Naive thymus-derived CD4-positive, alpha-beta T cell (primary cell): ENCODE measurements at regions not wholly inside any gene's neighbourhood (a gene's known extent, or its start where the extent isn't known, plus 50 kb on each side); places are given as distances from the start of the nearest gene placed in this dataset.

Source experiments
- ATAC-seq: fragments of 150-1000 bp; cut with Tn5 transposase; 2 replicates; pipeline ENCODE4 v1.10.0; 2021; ENCODE audit warnings: mild to moderate bottlenecking, moderate library complexity
- CTCF ChIA-PET: fragments of 350-600 bp; sonication (Branson Sonifier 250); formaldehyde crosslinking; loops from one replicate; lab custom pipeline; 2021; ENCODE audit warnings: antibody characterized with exemption; lab: Charles Lee
- POLR2A ChIA-PET: fragments of 350-600 bp; sonication (Branson Sonifier 250); formaldehyde crosslinking; loops from one replicate; lab custom pipeline; 2021; ENCODE audit warnings: antibody characterized with exemption, inconsistent platforms; lab: Charles Lee
- DNase-seq, 9 donors: peaks; one replicate each; pipeline versions ENCODE4 v3.0.0 to v3.0.0-alpha.2; 2020 to 2022; ENCODE audit warnings: mixed read lengths in 1 of 9
- H3K27ac ChIP-seq: one replicate; pipeline ENCODE4 v1.7.0; 2013; ENCODE audit warnings: mild to moderate bottlenecking, low read depth, low read length, moderate library complexity
- H3K27me3 ChIP-seq, 2 donors: one replicate each; pipeline ENCODE4 v1.7.0; 2013; ENCODE audit warnings: low read length in 2 of 2, mild to moderate bottlenecking in 2 of 2, moderate library complexity in 2 of 2; ENCODE audit not compliant: control insufficient read depth in 2 of 2, insufficient read depth in 2 of 2
- H3K36me3 ChIP-seq, 3 experiments: 1 replicate in 2 of 3; 2 replicates in 1 of 3; pipeline ENCODE4 v1.7.0; 2013; ENCODE audit warnings: low read length in 3 of 3, mild to moderate bottlenecking in 3 of 3, moderate library complexity in 1 of 3; ENCODE audit not compliant: insufficient read depth in 3 of 3, control insufficient read depth in 2 of 3
- H3K4me1 ChIP-seq, 2 donors: one replicate each; pipeline ENCODE4 v1.7.0; 2013; ENCODE audit warnings: low read length in 2 of 2, mild to moderate bottlenecking in 2 of 2, moderate library complexity in 1 of 2; ENCODE audit not compliant: control insufficient read depth in 2 of 2, insufficient read depth in 2 of 2
- H3K4me3 ChIP-seq: 2 replicates; pipeline ENCODE4 v1.7.0; 2013; ENCODE audit warnings: mild to moderate bottlenecking, low read length
- H3K9me3 ChIP-seq, 3 experiments: 1 replicate in 2 of 3; 2 replicates in 1 of 3; pipeline ENCODE4 v1.7.0; 2013; ENCODE audit warnings: low read length in 3 of 3; ENCODE audit not compliant: control insufficient read depth in 2 of 3
- H3K27ac Mint-ChIP-seq, 9 donors: one replicate each; pipeline ENCODE4 v1.8.0; 2020 to 2022; ENCODE audit warnings: mixed read lengths in 9 of 9, mild to moderate bottlenecking in 8 of 9, moderate library complexity in 5 of 9, inconsistent platforms in 2 of 9
- H3K27me3 Mint-ChIP-seq, 5 donors: one replicate each; pipeline ENCODE4 v1.8.0; 2021 to 2022; ENCODE audit warnings: mixed read lengths in 5 of 5, mild to moderate bottlenecking in 1 of 5
- H3K36me3 Mint-ChIP-seq, 5 donors: one replicate each; pipeline ENCODE4 v1.8.0; 2020 to 2022; ENCODE audit warnings: mixed read lengths in 5 of 5, mild to moderate bottlenecking in 3 of 5, inconsistent platforms in 1 of 5
- H3K4me1 Mint-ChIP-seq, 7 donors: one replicate each; pipeline ENCODE4 v1.8.0; 2020 to 2022; ENCODE audit warnings: mixed read lengths in 7 of 7, mild to moderate bottlenecking in 3 of 7, inconsistent platforms in 1 of 7
- H3K4me3 Mint-ChIP-seq, 10 donors: one replicate each; pipeline ENCODE4 v1.8.0; 2020 to 2022; ENCODE audit warnings: mild to moderate bottlenecking in 10 of 10, mixed read lengths in 10 of 10, moderate library complexity in 6 of 10, inconsistent platforms in 2 of 10
- H3K9me3 Mint-ChIP-seq, 11 donors: one replicate each; pipeline ENCODE4 v1.8.0; 2020 to 2022; ENCODE audit warnings: mixed read lengths in 11 of 11, mild to moderate bottlenecking in 4 of 11, inconsistent platforms in 1 of 11, moderate library complexity in 1 of 11
- intact Hi-C, 2 donors: fragments of 100-400 bp; cut with micrococcal nuclease; formaldehyde crosslinking; loops; one replicate each; pipeline ENCODE4 v1.15.1; 2023

GRCh38 chr14:22118899-22119477, 445.4 kb upstream of the OR4E1 start:
- Mint-ChIP-seq H3K9me3 (peaks cover 0 to 2% (median 0%) of the 10 kb centered on the region in 11 donors), H3K4me1 (peaks cover 0 to 29% (median 20%) of the 10 kb centered on the region in 7 donors), H3K36me3 (peaks cover 0 to 2% (median 0%) of the 10 kb centered on the region in 5 donors), H3K4me3 (peak overlapping the region; percentile 41 to 89 (median 76)), H3K27me3 (peaks cover 0 to 11% (median 0%) of the 10 kb centered on the region in 5 donors), H3K27ac (peak overlapping the region in 4 of 9 donors; percentile 48 to 90 (median 70))
- H3K4me3 ChIP-seq, result no peak overlapping the region
- H3K27ac ChIP-seq, result no peak overlapping the region
- intact Hi-C loops, result no loop called here
- POLR2A ChIA-PET, result no interaction called here
- H3K27me3 ChIP-seq, result no peaks in the 10 kb centered on the region
- H3K4me1 ChIP-seq, result no peaks in the 10 kb centered on the region
- no peak for ATAC-seq
- H3K9me3 ChIP-seq, result no peaks in the 10 kb centered on the region
- DNase-seq, result no peak
- CTCF ChIA-PET, result no interaction called here
- H3K36me3 ChIP-seq, result no peaks in the 10 kb centered on the region

- DNase-seq, result no peak
- CTCF ChIA-PET, result interaction anchor here (0.6 to 1.5 kb wide), 3 partner anchors 9 to 717 kb away, joined by 3 to 6 read pairs (median 6); no protein-coding TSS in a partner anchor
Observed at GRCh38 chr14:22113401-22113800, 439.8 kb upstream of the OR4E1 start.

GRCh38 chr14:22112004-22112403, 438.4 kb upstream of the OR4E1 start:
- Mint-ChIP-seq H3K27ac (peak overlapping the region; percentile 65 to 89 (median 83)), H3K4me1 (peaks cover 0 to 39% (median 10%) of the 10 kb centered on the region in 7 donors), H3K36me3 (no peaks in the 10 kb centered on the region), H3K4me3 (peak overlapping the region; percentile 67 to 87 (median 79)), H3K9me3 (no peaks in the 10 kb centered on the region), H3K27me3 (peaks cover 0 to 1% (median 0%) of the 10 kb centered on the region in 5 donors)
- H3K9me3 ChIP-seq, result no peaks in the 10 kb centered on the region
- H3K4me3 ChIP-seq, result peak overlapping the region; percentile 27
- ChIA-PET POLR2A (interaction anchor here (1.2 to 2.2 kb wide), 3 partner anchors 14 to 418 kb away, joined by 3 to 6 read pairs (median 3); no protein-coding TSS in a partner anchor), CTCF (interaction anchor here (1.5 kb wide), 1 partner anchor 444 kb away, joined by 4 read pairs; no protein-coding TSS in a partner anchor)
- intact Hi-C loops, result loop anchor here in 1 of 2 donors (2.0 kb wide), 2 partner anchors 445 to 459 kb away; no protein-coding TSS in a partner anchor
- H3K27ac ChIP-seq, result no peak overlapping the region
- DNase-seq, result peak in 6 of 9 donors; percentile 28 to 41 (median 36)
- H3K27me3 ChIP-seq, result no peaks in the 10 kb centered on the region
- ATAC-seq, result peak; percentile 50
- no peaks in the 10 kb centered on the region for H3K36me3 ChIP-seq
- no peaks in the 10 kb centered on the region for H3K4me1 ChIP-seq

More at GRCh38 chr14:22113401-22113800, 439.8 kb upstream of the OR4E1 start:
- Mint-ChIP-seq H3K27me3 (peaks cover 0 to 9% (median 0%) of the 10 kb centered on the region in 5 donors), H3K36me3 (no peaks in the 10 kb centered on the region), H3K4me1 (peaks cover 0 to 25% (median 6%) of the 10 kb centered on the region in 7 donors), H3K4me3 (peak overlapping the region in 8 of 10 donors; percentile 22 to 81 (median 68)), H3K27ac (peak overlapping the region; percentile 67 to 93 (median 88)), H3K9me3 (no peaks in the 10 kb centered on the region)
- H3K27me3 ChIP-seq, result no peaks in the 10 kb centered on the region
- H3K4me1 ChIP-seq, result no peaks in the 10 kb centered on the region
- peak overlapping the region; percentile 58 for H3K27ac ChIP-seq
- ATAC-seq, result peak; percentile 46
- H3K36me3 ChIP-seq, result no peaks in the 10 kb centered on the region
- POLR2A ChIA-PET, result interaction anchor here (1.2 to 2.2 kb wide), 3 partner anchors 15 to 417 kb away, joined by 3 to 6 read pairs (median 4); no protein-coding TSS in a partner anchor
- intact Hi-C loops, result loop anchor here in 1 of 2 donors (2.0 kb wide), 2 partner anchors 443 to 457 kb away; no protein-coding TSS in a partner anchor
- H3K9me3 ChIP-seq, result no peaks in the 10 kb centered on the region
- H3K4me3 ChIP-seq, result no peak overlapping the region

GRCh38 chr14:22107753-22108152, 434.1 kb upstream of the OR4E1 start:
- ATAC-seq (no peak), DNase-seq (no peak)
- no peaks in the 10 kb centered on the region for H3K9me3 ChIP-seq
- Mint-ChIP-seq H3K4me3 (peak overlapping the region in 7 of 10 donors; percentile 7 to 60 (median 48)), H3K27ac (peak overlapping the region in 8 of 9 donors; percentile 24 to 78 (median 60)), H3K36me3 (no peaks in the 10 kb centered on the region), H3K4me1 (peaks cover 0 to 44% (median 22%) of the 10 kb centered on the region in 7 donors), H3K9me3 (no peaks in the 10 kb centered on the region), H3K27me3 (no peaks in the 10 kb centered on the region)
- H3K27ac ChIP-seq, result no peak overlapping the region
- CTCF ChIA-PET, result no interaction called here
- H3K4me3 ChIP-seq, result no peak overlapping the region
- intact Hi-C loops, result loop anchor here in 1 of 2 donors (5.0 kb wide), 1 partner anchor 35 kb away; no protein-coding TSS in a partner anchor
- no peaks in the 10 kb centered on the region for H3K27me3 ChIP-seq
- H3K4me1 ChIP-seq, result peaks cover 0 to 4% of the 10 kb centered on the region in 2 donors
- no peaks in the 10 kb centered on the region for H3K36me3 ChIP-seq
- POLR2A ChIA-PET, result no interaction called here

DNA sequence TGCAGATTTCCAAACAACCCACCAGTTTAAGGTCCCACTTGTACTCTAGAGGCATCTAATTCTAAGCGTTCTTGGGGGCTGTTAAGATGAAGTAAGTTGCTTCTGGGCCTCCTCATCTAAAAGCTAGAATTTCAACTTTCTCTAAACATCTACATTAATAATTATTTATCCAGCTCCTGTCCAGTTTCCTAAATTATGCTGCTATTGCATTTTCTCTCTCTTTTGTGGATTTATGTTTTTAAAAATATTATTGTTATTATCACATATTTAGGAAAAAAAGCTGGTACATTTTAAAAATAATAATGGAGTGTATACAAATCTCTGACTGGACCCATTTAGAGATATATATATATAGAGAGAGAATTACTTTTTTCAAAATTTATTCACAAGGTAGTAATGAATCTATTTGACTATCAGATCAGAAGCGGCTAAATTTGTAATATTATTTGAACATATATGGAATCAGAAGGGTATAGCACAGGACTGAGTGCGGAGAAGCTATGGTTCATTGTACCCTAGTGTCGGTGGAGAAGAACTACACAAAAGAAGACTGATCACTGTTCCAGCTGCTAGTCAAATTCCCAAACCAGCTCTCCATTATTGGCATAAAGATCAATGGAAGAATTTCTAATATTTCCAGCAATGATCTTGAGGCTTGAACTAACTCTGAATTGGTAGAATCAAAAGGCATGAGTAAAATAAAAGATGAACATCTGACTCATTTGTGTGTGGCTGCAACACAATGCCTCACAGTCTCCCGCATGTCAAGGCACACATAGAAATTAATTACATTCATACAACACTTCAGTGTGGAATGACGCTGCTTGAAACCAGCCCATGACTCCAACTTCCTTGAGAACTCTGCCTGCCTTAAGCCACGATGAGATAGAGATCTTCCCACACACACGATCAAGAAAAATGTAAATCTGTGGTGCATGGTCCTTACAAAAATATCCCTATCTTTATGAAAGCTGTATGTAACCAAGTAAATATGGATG, 433.4 kb upstream of the OR4E1 start:
- no peak for DNase-seq
- Mint-ChIP-seq H3K4me3 (peak overlapping the region in 6 of 10 donors; percentile 17 to 60 (median 49)), H3K36me3 (no peaks in the 10 kb centered on the region), H3K4me1 (peaks cover 0 to 39% (median 18%) of the 10 kb centered on the region in 7 donors), H3K27me3 (no peaks in the 10 kb centered on the region), H3K27ac (peak overlapping the region in 7 of 9 donors; percentile 24 to 78 (median 63)), H3K9me3 (no peaks in the 10 kb centered on the region)
- ChIA-PET POLR2A (interaction anchor here (0.5 to 1.7 kb wide), 4 partner anchors 11 to 129 kb away, joined by 3 to 4 read pairs (median 4); no protein-coding TSS in a partner anchor), CTCF (no interaction called here)
- Histone ChIP-seq H3K36me3 (no peaks in the 10 kb centered on the region), H3K9me3 (no peaks in the 10 kb centered on the region), H3K4me1 (peaks cover 0 to 4% of the 10 kb centered on the region in 2 donors), H3K27ac (peak overlapping the region; percentile 14), H3K27me3 (no peaks in the 10 kb centered on the region), H3K4me3 (no peak overlapping the region)
- intact Hi-C loops, result loop anchor here in 1 of 2 donors (5.0 kb wide), 1 partner anchor 35 kb away; no protein-coding TSS in a partner anchor
- no peak for ATAC-seq

- intact Hi-C loops, result loop anchor here in 1 of 2 donors (5.0 kb wide), 1 partner anchor 33 kb away; no protein-coding TSS in a partner anchor
- Histone ChIP-seq H3K4me1 (peaks cover 0 to 4% of the 10 kb centered on the region in 2 donors), H3K27ac (no peak overlapping the region), H3K9me3 (no peaks in the 10 kb centered on the region), H3K4me3 (no peak overlapping the region), H3K36me3 (no peaks in the 10 kb centered on the region), H3K27me3 (no peaks in the 10 kb centered on the region)
- H3K4me3 Mint-ChIP-seq, result peak overlapping the region in 9 of 10 donors; percentile 39 to 78 (median 68)
- peaks cover 0 to 37% (median 17%) of the 10 kb centered on the region in 7 donors for H3K4me1 Mint-ChIP-seq
- ChIA-PET POLR2A (interaction anchor here (0.8 to 1.7 kb wide), 3 partner anchors 35 to 436 kb away, joined by 3 to 4 read pairs (median 4); no protein-coding TSS in a partner anchor), CTCF (no interaction called here)
- ATAC-seq (peak; percentile 37), DNase-seq (peak in 1 of 9 donors; percentile 17)
- H3K36me3 Mint-ChIP-seq, result no peaks in the 10 kb centered on the region
- H3K27ac Mint-ChIP-seq, result peak overlapping the region; percentile 55 to 87 (median 77)
- no peaks in the 10 kb centered on the region for H3K27me3 Mint-ChIP-seq
- no peaks in the 10 kb centered on the region for H3K9me3 Mint-ChIP-seq
Observed at GRCh38 chr14:22105624-22106006, 432.0 kb upstream of the OR4E1 start.
